Endothelial cell (in vitro differentiated cells): ENCODE measurements at regions not wholly inside any gene's neighbourhood (a gene's known extent, or its start where the extent isn't known, plus 50 kb on each side); places are given as distances from the start of the nearest gene placed in this dataset.
"Not testable (repeated sequence)": the region's sequence is repeated elsewhere in the genome, so short reads cannot be mapped to it uniquely, and the experiment has no call there.

Experiments used
- DNase-seq: peaks from one replicate; pipeline ENCODE4 v3.0.0; 2021; ENCODE audit warnings: low spot score
- H3K27ac Mint-ChIP-seq: one replicate; pipeline ENCODE4 v1.8.0; 2021; ENCODE audit warnings: mixed read lengths, inconsistent platforms; ENCODE audit not compliant: unreplicated experiment
- H3K27me3 Mint-ChIP-seq: one replicate; pipeline ENCODE4 v1.8.0; 2021; ENCODE audit warnings: mild to moderate bottlenecking, moderate library complexity, mixed read lengths, inconsistent platforms; ENCODE audit not compliant: unreplicated experiment
- H3K36me3 Mint-ChIP-seq: one replicate; pipeline ENCODE4 v1.8.0; 2021; ENCODE audit warnings: mild to moderate bottlenecking, low read depth, mixed read lengths, inconsistent platforms; ENCODE audit not compliant: unreplicated experiment
- H3K4me1 Mint-ChIP-seq: one replicate; pipeline ENCODE4 v1.8.0; 2021; ENCODE audit warnings: mild to moderate bottlenecking, mixed read lengths, inconsistent platforms; ENCODE audit not compliant: unreplicated experiment
- H3K4me3 Mint-ChIP-seq: one replicate; pipeline ENCODE4 v1.8.0; 2021; ENCODE audit warnings: mild to moderate bottlenecking, mixed read lengths, inconsistent platforms; ENCODE audit not compliant: unreplicated experiment
- H3K9me3 Mint-ChIP-seq: one replicate; pipeline ENCODE4 v1.8.0; 2021; ENCODE audit warnings: mixed read lengths, inconsistent platforms; ENCODE audit not compliant: unreplicated experiment

- H3K36me3 Mint-ChIP-seq, result not testable (repeated sequence)
These were observed 63.8 kb downstream of the NSUN5 start for GRCh38 chr7:73244782-73245311.

DNA sequence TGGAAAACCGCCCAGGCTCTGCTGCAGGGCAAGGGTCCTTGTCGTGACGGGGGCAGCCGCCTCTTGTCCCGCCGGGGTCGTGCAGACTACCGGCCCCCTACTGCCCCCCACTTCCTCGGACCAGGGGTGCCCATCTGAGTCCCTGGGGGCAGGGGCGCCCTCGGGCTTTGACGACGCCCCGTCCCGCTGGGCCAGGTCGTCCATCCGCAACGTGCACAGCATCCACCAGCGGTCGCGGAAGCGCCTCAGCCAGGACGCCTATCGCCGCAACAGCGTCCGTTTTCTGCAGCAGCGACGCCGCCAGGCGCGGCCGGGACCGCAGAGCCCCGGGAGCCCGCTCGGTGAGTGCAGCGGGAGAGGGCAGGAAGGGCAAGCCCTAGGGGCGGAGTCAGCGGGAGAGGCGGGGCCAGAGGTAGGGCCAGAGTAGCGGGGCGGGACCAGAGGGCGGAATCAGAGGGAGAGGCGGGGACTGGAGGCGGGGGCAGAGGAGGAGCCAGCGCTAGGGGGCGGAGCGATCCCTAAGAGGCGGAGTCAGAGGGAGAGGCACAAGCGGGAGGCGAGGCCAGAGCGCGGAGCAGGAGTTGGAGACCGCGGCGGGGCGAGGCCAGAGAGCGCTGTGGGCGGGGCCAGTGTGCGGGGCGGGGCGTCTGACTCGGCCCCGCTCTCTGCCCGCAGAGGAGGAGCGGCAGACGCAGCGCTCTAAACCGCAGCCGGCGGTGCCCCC lies 73.5 kb downstream of the NSUN5 start:
- not testable (repeated sequence) for H3K4me3 Mint-ChIP-seq, H3K4me1 Mint-ChIP-seq, H3K36me3 Mint-ChIP-seq, H3K27me3 Mint-ChIP-seq, H3K27ac Mint-ChIP-seq, H3K9me3 Mint-ChIP-seq
- peak; percentile 82 for DNase-seq

More at GRCh38 chr7:73244782-73245311, 63.8 kb downstream of the NSUN5 start:
- H3K9me3 Mint-ChIP-seq, H3K4me3 Mint-ChIP-seq, DNase-seq, H3K27ac Mint-ChIP-seq, H3K27me3 Mint-ChIP-seq, H3K4me1 Mint-ChIP-seq: not testable (repeated sequence)

DNA sequence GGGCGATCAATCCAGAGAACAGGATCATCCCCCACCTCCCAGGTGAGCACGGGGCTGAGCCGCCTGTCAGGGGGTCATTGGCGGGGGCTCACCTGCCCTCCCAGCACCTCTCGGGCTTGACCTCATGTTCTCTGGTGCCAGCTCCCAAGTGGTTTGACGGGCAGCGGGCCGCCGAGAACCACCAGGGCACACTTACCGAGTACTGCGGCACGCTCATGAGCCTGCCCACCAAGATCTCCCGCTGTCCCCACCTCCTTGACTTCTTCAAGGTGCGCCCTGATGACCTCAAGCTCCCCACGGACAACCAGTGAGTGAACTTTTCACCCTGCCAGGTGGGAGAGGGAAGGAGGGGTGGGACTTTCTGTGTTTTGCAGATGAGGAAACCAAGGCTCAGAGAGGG lies 82.9 kb downstream of the NSUN5 start:
- not testable (repeated sequence) for H3K36me3 Mint-ChIP-seq, H3K4me1 Mint-ChIP-seq, H3K27ac Mint-ChIP-seq, H3K4me3 Mint-ChIP-seq, DNase-seq, H3K9me3 Mint-ChIP-seq, H3K27me3 Mint-ChIP-seq

DNA sequence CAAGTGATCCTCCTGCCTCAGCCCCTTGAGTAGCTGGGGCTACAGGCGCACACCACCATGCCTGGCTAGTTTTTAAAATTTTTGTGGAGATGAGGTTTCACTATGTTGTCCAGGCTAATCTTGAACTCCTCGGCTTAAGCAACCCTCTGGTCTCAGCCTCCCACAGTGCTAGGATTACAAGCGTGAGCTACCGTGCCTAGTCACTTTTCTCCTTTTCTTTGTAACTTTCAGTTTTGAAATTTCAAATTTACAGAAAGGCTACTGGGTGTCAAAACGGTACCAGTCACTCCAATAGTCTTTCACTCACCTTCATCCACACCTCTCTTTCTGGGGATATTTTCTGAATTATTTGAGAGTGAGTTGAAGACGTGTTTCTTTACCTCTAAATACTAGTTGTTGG lies 86.9 kb downstream of the NSUN5 start:
- not testable (repeated sequence) for H3K27me3 Mint-ChIP-seq, H3K4me3 Mint-ChIP-seq, H3K9me3 Mint-ChIP-seq, H3K4me1 Mint-ChIP-seq, DNase-seq, H3K36me3 Mint-ChIP-seq, H3K27ac Mint-ChIP-seq

DNA sequence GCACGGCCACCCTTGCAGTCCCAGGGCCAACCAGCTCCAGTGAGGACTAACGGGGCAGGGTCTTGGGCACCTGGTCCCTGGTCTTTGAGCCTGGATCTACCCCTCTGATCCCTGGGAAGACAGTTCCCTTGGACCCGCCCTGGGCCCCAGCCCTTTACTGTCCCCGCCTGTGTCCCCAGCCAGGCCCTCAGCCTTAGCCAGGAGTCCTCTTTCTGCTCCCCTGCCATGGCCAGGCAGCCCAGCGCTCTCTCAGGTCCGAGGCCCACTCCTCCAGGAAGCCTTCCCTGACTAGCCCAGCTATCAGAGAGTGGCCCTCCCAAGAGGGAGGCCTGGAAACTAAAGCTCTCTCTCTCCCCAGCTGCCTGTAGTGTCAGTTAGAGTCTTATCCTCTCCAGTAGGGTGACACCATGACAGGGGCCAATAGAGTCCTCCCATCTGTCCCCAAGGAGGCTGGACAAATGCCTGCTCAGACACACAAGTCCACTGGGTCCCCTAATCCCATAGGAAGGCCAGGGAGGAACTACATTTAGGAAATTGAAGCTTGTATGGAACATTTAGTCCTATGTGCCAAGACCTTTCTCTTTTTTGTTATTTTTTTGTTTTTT lies 87.8 kb downstream of the NSUN5 start:
- not testable (repeated sequence) for H3K4me3 Mint-ChIP-seq, H3K36me3 Mint-ChIP-seq, H3K4me1 Mint-ChIP-seq, H3K27me3 Mint-ChIP-seq, DNase-seq, H3K27ac Mint-ChIP-seq, H3K9me3 Mint-ChIP-seq

DNA sequence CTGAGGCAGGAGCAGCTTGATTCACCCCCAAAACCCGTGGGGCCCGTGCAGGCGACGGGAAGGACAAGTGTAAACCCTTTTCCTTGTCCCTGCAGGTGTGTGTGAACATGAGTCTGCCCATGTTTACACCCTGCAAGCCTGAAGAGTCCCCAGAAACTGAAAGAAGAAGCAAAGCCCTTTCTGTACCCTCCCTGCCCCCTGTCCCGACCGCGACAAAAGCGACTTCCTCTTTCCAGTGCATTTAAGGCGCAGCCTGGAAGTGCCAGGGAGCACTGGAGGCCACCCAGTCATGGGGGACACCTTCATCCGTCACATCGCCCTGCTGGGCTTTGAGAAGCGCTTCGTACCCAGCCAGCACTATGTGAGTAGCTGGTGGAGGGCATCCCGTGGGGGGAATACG lies 88.3 kb downstream of the NSUN5 start:
- not testable (repeated sequence) for H3K4me1 Mint-ChIP-seq, H3K27ac Mint-ChIP-seq, H3K9me3 Mint-ChIP-seq, DNase-seq, H3K36me3 Mint-ChIP-seq, H3K27me3 Mint-ChIP-seq, H3K4me3 Mint-ChIP-seq

DNA sequence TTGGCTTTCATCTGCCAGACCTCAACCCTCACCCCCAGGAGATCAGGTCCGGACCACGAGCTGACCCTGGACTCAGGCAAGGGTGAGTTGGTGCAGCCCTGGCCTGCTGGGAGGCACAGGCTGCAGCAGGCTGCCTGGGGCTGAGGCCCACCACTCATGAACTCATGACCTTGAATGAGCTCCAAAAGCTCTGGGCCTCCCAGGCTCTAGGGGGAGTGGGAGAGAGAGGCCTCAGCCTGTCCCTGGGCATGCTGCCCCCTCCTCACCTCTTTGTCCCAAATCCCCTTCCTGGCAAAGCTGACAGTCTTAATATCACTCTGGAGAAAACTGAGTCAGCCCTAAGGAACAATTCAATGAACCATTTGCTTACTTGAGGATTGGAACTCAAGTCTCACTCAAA lies 89.8 kb downstream of the NSUN5 start:
- not testable (repeated sequence) for H3K9me3 Mint-ChIP-seq, H3K4me3 Mint-ChIP-seq, H3K27ac Mint-ChIP-seq, DNase-seq, H3K36me3 Mint-ChIP-seq, H3K4me1 Mint-ChIP-seq, H3K27me3 Mint-ChIP-seq

GRCh38 chr7:73216046-73216675 lies 92.5 kb downstream of the NSUN5 start:
- DNase-seq, H3K9me3 Mint-ChIP-seq, H3K4me3 Mint-ChIP-seq, H3K36me3 Mint-ChIP-seq, H3K27me3 Mint-ChIP-seq, H3K4me1 Mint-ChIP-seq, H3K27ac Mint-ChIP-seq: not testable (repeated sequence)

GRCh38 chr7:73215232-73215631 lies 93.4 kb downstream of the NSUN5 start:
- H3K36me3 Mint-ChIP-seq, H3K4me1 Mint-ChIP-seq, H3K9me3 Mint-ChIP-seq, H3K27me3 Mint-ChIP-seq, H3K4me3 Mint-ChIP-seq, DNase-seq, H3K27ac Mint-ChIP-seq: not testable (repeated sequence)

DNA sequence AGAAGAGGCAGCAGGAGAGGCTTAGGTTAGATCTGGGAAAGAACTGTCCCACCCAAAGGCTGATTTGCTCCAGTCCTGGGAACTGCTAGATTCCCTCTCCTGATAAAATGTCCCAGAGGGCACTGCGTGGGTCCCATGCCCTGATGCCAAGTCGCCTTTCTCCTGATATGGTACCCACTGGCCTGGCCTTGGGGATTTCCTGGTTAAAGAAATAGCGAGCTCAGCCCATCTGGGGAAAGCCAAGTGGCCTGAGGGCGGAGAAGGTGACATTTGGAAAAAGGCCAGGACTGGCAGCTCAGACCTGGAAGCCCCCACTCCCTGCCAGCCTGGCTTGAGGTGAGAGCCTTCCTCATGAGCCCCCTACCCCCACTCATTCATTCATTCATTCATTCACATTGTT lies 94.2 kb downstream of the NSUN5 start:
- not testable (repeated sequence) for H3K4me3 Mint-ChIP-seq, DNase-seq, H3K4me1 Mint-ChIP-seq, H3K9me3 Mint-ChIP-seq, H3K36me3 Mint-ChIP-seq, H3K27ac Mint-ChIP-seq, H3K27me3 Mint-ChIP-seq

- H3K4me1 Mint-ChIP-seq, DNase-seq, H3K9me3 Mint-ChIP-seq, H3K27ac Mint-ChIP-seq, H3K4me3 Mint-ChIP-seq, H3K36me3 Mint-ChIP-seq, H3K27me3 Mint-ChIP-seq: not testable (repeated sequence)
These were observed 95.5 kb downstream of the NSUN5 start for GRCh38 chr7:73213076-73213475.

GRCh38 chr7:73205594-73205993 lies 103.0 kb downstream of the NSUN5 start:
- not testable (repeated sequence) for H3K9me3 Mint-ChIP-seq, H3K27me3 Mint-ChIP-seq, DNase-seq, H3K27ac Mint-ChIP-seq, H3K4me3 Mint-ChIP-seq, H3K4me1 Mint-ChIP-seq, H3K36me3 Mint-ChIP-seq
